CD14-positive monocyte (primary cell): ENCODE measurements at regions not wholly inside any gene's neighbourhood (a gene's known extent, or its start where the extent isn't known, plus 50 kb on each side); places are given as distances from the start of the nearest gene placed in this dataset.

Experiments used
- DNase-seq, 3 donors: peaks; one replicate each; pipeline ENCODE4 v3.0.0-alpha.2; 2011 to 2022
- H2AFZ ChIP-seq: 2 replicates; pipeline ENCODE4 v1.6.0; 2012; ENCODE audit warnings: mild to moderate bottlenecking, low read depth, low read length, inconsistent platforms; ENCODE audit not compliant: insufficient read depth, poor library complexity, severe bottlenecking
- H3K27ac ChIP-seq, 2 donors: 1 replicate in 1 of 2; 2 replicates in 1 of 2; pipeline ENCODE4 v1.5.1; 2012 to 2013; ENCODE audit warnings: low read length in 2 of 2, control low read depth in 1 of 2, inconsistent platforms in 1 of 2, low read depth in 1 of 2, mild to moderate bottlenecking in 1 of 2
- H3K27me3 ChIP-seq, 2 donors: one replicate each; pipeline versions ENCODE4 v1.6.0 to v1.6.1; 2011 to 2013; ENCODE audit warnings: low read length in 2 of 2; ENCODE audit not compliant: control insufficient read depth in 2 of 2, insufficient read depth in 2 of 2
- H3K36me3 ChIP-seq, 2 donors: replicated peaks in 1 of 2; 1 replicate in 1 of 2; 2 replicates in 1 of 2; pipeline versions ENCODE4 v1.5.1 to v1.6.1; 2012 to 2013; ENCODE audit warnings: low read length in 2 of 2, control low read depth in 1 of 2, inconsistent platforms in 1 of 2, mild to moderate bottlenecking in 1 of 2; ENCODE audit not compliant: insufficient read depth in 2 of 2, control insufficient read depth in 1 of 2
- H3K4me1 ChIP-seq, 2 donors: 1 replicate in 1 of 2; 2 replicates in 1 of 2; pipeline versions ENCODE4 v1.5.1 to v1.6.1; 2012 to 2013; ENCODE audit warnings: low read length in 2 of 2, control low read depth in 1 of 2, inconsistent platforms in 1 of 2, mild to moderate bottlenecking in 1 of 2, moderate library complexity in 1 of 2; ENCODE audit not compliant: insufficient read depth in 2 of 2, control insufficient read depth in 1 of 2
- H3K4me2 ChIP-seq: replicated peaks from 2 replicates; pipeline ENCODE3; 2012; ENCODE audit warnings: low read length, moderate library complexity, mild to moderate bottlenecking; ENCODE audit not compliant: poor library complexity, severe bottlenecking; ENCODE audit errors: extremely low read depth
- H3K4me3 ChIP-seq, 3 experiments: fragments of 200-600 bp in 1 of 3; sonication (generic) in 1 of 3; replicated peaks in 1 of 3; 1 replicate in 2 of 3; 2 replicates in 1 of 3; pipeline ENCODE4 v1.5.1; 2011 to 2013; ENCODE audit warnings: low read length in 3 of 3, mild to moderate bottlenecking in 3 of 3, control low read depth in 2 of 3, low read depth in 2 of 3, inconsistent platforms in 1 of 3, moderate library complexity in 1 of 3
- H3K79me2 ChIP-seq: 2 replicates; pipeline ENCODE4 v1.6.0; 2012; ENCODE audit warnings: mild to moderate bottlenecking, control low read depth, inconsistent platforms, low read length, moderate library complexity; ENCODE audit not compliant: insufficient read depth
- H3K9ac ChIP-seq: 2 replicates; pipeline ENCODE4 v1.6.0; 2017; ENCODE audit warnings: low read length, mild to moderate bottlenecking; ENCODE audit not compliant: insufficient read depth, poor library complexity, severe bottlenecking
- H3K9me3 ChIP-seq, 2 donors: replicated peaks in 1 of 2; 1 replicate in 1 of 2; 2 replicates in 1 of 2; pipeline versions ENCODE4 v1.5.1 to v1.6.1; 2012 to 2013; ENCODE audit warnings: low read length in 2 of 2, control low read depth in 1 of 2; ENCODE audit not compliant: control insufficient read depth in 1 of 2, insufficient read depth in 1 of 2
- H4K20me1 ChIP-seq: 2 replicates; pipeline ENCODE4 v1.6.0; 2012; ENCODE audit warnings: mild to moderate bottlenecking, low read length, control low read depth, moderate library complexity; ENCODE audit not compliant: insufficient read depth
- H3K27ac Mint-ChIP-seq, 7 donors: one replicate each; pipeline ENCODE4 v1.8.0; 2020; ENCODE audit warnings: mild to moderate bottlenecking in 7 of 7, mixed read lengths in 7 of 7, moderate library complexity in 6 of 7, inconsistent platforms in 2 of 7
- H3K27me3 Mint-ChIP-seq, 3 donors: one replicate each; pipeline ENCODE4 v1.8.0; 2021 to 2022; ENCODE audit warnings: low read depth in 3 of 3, mild to moderate bottlenecking in 3 of 3, mixed read lengths in 3 of 3, moderate library complexity in 3 of 3, inconsistent platforms in 1 of 3
- H3K36me3 Mint-ChIP-seq, 2 donors: one replicate each; pipeline ENCODE4 v1.8.0; 2020; ENCODE audit warnings: mixed read lengths in 2 of 2, inconsistent platforms in 1 of 2, mild to moderate bottlenecking in 1 of 2
- H3K4me1 Mint-ChIP-seq: one replicate; pipeline ENCODE4 v1.8.0; 2020; ENCODE audit warnings: mild to moderate bottlenecking, mixed read lengths
- H3K4me3 Mint-ChIP-seq, 2 donors: one replicate each; pipeline ENCODE4 v1.8.0; 2020; ENCODE audit warnings: mild to moderate bottlenecking in 2 of 2, mixed read lengths in 2 of 2, moderate library complexity in 1 of 2
- H3K9me3 Mint-ChIP-seq, 7 donors: one replicate each; pipeline ENCODE4 v1.8.0; 2020 to 2022; ENCODE audit warnings: mixed read lengths in 7 of 7, mild to moderate bottlenecking in 6 of 7, moderate library complexity in 6 of 7, inconsistent platforms in 2 of 7
- WGBS: methylation state at CpG from one replicate; pipeline ENCODE4 v1.1.5; 2013; ENCODE audit warnings: missing lambda C conversion rate; ENCODE audit not compliant: insufficient coverage; 5-methylcytosine and 5-hydroxymethylcytosine counted together
- intact Hi-C, 2 donors: fragments of 100-400 bp; cut with micrococcal nuclease; formaldehyde crosslinking; loops; one replicate each; pipeline versions ENCODE4 v1.15.0 to v1.15.1; 2023
- TF ChIP-seq, protein P1 (sequence below): fragments of 200-600 bp; IDR thresholded peaks from one replicate; pipeline ENCODE4 v1.8.0; 2022; ENCODE audit warnings: antibody characterized with exemption, mild to moderate bottlenecking

DNA sequence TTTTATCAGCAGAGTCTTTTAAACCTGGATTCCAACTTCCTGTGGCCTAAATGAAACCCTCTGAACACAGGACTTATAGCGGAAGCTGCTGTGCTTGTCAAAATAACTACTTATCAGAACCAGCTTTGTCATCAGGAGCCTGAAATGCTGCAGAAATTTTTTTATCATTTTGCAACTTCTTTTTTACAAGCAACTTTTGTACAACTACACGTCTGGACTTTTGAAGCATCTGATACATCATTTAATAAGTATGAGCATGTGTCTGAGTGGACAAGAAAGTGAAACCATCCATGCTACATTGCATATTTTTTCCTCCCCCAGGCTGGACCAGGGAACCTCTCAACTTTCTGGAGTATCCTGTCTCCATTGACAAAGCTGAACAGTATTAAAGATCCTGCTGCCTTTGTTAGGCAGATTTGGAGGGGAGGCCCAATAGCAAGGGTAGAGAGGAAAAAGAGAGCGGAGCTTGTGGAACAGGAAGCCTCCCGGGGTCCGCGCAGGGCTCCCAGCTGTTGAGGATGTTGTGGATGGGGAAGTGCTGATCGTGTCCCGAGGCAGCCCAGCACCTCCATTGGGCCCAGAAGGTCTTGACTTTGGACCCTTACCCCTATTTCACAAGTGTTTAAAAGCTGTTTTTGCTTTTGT is 196.6 kb downstream of the MSX2 start:
- H3K4me3 Mint-ChIP-seq = peak overlapping the region; percentile 35 to 78
- Histone ChIP-seq H2AFZ (peak overlapping the region; percentile 66), H3K27ac (no peak overlapping the region), H3K4me3 (peak overlapping the region in 2 of 3 experiments; percentile 7 to 42), H3K27me3 (no peaks in the 10 kb centered on the region), H3K4me1 (no peaks in the 10 kb centered on the region), H3K9ac (no peak overlapping the region), H3K36me3 (no peaks in the 10 kb centered on the region), H4K20me1 (no peaks in the 10 kb centered on the region), H3K9me3 (no peaks in the 10 kb centered on the region), H3K4me2 (no peak overlapping the region), H3K79me2 (no peaks in the 10 kb centered on the region)
- H3K27ac Mint-ChIP-seq = no peak overlapping the region
- no peaks in the 10 kb centered on the region for H3K9me3 Mint-ChIP-seq
- 16% methylated on average over 5 of the region's 8 CpGs for whole genome bisulfite sequencing
- H3K4me1 Mint-ChIP-seq = peaks cover 4% of the 10 kb centered on the region
- TF ChIP-seq, protein P1, sequence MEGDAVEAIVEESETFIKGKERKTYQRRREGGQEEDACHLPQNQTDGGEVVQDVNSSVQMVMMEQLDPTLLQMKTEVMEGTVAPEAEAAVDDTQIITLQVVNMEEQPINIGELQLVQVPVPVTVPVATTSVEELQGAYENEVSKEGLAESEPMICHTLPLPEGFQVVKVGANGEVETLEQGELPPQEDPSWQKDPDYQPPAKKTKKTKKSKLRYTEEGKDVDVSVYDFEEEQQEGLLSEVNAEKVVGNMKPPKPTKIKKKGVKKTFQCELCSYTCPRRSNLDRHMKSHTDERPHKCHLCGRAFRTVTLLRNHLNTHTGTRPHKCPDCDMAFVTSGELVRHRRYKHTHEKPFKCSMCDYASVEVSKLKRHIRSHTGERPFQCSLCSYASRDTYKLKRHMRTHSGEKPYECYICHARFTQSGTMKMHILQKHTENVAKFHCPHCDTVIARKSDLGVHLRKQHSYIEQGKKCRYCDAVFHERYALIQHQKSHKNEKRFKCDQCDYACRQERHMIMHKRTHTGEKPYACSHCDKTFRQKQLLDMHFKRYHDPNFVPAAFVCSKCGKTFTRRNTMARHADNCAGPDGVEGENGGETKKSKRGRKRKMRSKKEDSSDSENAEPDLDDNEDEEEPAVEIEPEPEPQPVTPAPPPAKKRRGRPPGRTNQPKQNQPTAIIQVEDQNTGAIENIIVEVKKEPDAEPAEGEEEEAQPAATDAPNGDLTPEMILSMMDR = no peak
- intact Hi-C loops = no loop called here
- no peaks in the 10 kb centered on the region for H3K36me3 Mint-ChIP-seq
- H3K27me3 Mint-ChIP-seq = peaks cover 1 to 7% (median 1%) of the 10 kb centered on the region in 3 donors
- no peak for DNase-seq

DNA sequence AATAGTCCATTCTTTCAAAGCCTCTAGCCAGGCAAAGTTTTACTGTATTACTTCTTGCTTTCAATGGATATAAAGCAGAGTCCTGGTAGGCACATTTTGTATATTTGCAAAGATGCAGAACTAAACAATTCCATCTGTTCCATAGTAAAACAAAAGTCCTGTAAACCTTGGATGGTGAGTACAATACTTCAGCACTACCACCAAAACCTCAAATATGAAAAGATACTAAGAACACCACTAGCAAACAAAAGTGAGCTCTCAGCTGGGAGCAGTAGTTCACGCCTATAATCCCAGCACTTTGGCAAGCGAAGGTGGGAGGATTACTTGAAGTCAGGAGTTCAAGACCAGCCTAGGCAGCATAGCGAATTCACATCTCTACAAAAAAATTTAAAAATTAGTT is 195.0 kb downstream of the MSX2 start:
- Mint-ChIP-seq H3K27me3 (peaks cover 0 to 8% (median 1%) of the 10 kb centered on the region in 3 donors), H3K4me1 (peaks cover 4% of the 10 kb centered on the region), H3K9me3 (no peaks in the 10 kb centered on the region), H3K36me3 (no peaks in the 10 kb centered on the region), H3K4me3 (no peak overlapping the region), H3K27ac (no peak overlapping the region)
- H4K20me1 ChIP-seq = no peaks in the 10 kb centered on the region
- no peaks in the 10 kb centered on the region for H3K79me2 ChIP-seq
- TF ChIP-seq, protein P1 = no peak
- H3K27me3 ChIP-seq = no peaks in the 10 kb centered on the region
- no peaks in the 10 kb centered on the region for H3K36me3 ChIP-seq
- no peaks in the 10 kb centered on the region for H3K9me3 ChIP-seq
- H3K4me2 ChIP-seq = no peak overlapping the region
- WGBS = no CpG with 5 or more reads among the region's 3 CpGs
- H3K4me3 ChIP-seq = no peak overlapping the region
- no peak overlapping the region for H3K9ac ChIP-seq
- intact Hi-C loops = no loop called here
- no peak for DNase-seq
- no peaks in the 10 kb centered on the region for H3K4me1 ChIP-seq
- H2AFZ ChIP-seq = no peak overlapping the region
- no peak overlapping the region for H3K27ac ChIP-seq
